ENCODE measurements at regions not wholly inside any gene's neighbourhood (a gene's known extent, or its start where the extent isn't known, plus 50 kb on each side); places are given as distances from the start of the nearest gene placed in this dataset.

DNA sequence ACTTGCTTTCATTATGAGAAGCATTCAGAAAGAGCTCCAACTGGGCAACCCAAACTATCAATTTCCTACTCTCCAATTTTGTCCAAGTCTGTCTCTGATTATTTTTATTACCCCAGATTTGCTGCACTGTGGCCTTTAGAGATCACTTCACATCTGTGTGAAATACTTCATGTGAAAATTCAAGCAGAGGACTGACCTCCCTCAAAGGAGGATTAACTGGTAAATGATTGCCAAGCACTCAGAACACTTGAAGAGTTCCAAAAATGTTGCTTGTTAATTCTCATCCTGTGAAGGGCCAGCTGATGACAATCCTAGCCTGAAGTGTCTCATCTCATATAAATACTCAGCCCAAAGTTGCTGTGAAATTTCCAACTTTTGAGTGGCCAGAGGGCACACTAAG lies 182.8 kb upstream of the DGKB start:
- Histone ChIP-seq H3K9ac (ENCODE audit: low read depth in 1 of 2, low read length in 2 of 2) (no peak overlapping the region), H3K27ac (ENCODE audit: low read depth in 1 of 2, low read length in 2 of 2) (no peak overlapping the region), H3K36me3 (ENCODE audit: control insufficient read depth in 4 of 4, insufficient read depth in 3 of 4, low read depth in 1 of 4, low read length in 3 of 4) (no peaks in the 10 kb centered on the region), H3K4me3 (ENCODE audit: low read depth in 1 of 3, low read length in 3 of 3) (no peak overlapping the region), H3K9me3 (ENCODE audit: control insufficient read depth in 4 of 4, low read length in 3 of 4) (no peaks in the 10 kb centered on the region), H3K4me1 (ENCODE audit: control insufficient read depth in 4 of 4, insufficient read depth in 4 of 4, low read length in 3 of 4) (no peaks in the 10 kb centered on the region), H3K27me3 (ENCODE audit: control insufficient read depth in 4 of 4, insufficient read depth in 4 of 4, low read length in 3 of 4) (no peaks in the 10 kb centered on the region)
- TF ChIP-seq NR2F2 (IDR thresholded peaks at IDR 0.05) = no peak
- TF ChIP-seq RAD21 (IDR thresholded peaks at IDR 0.05) = no peak
- TF ChIP-seq YY1 (IDR thresholded peaks at IDR 0.05) = no peak
- TF ChIP-seq, protein P1, sequence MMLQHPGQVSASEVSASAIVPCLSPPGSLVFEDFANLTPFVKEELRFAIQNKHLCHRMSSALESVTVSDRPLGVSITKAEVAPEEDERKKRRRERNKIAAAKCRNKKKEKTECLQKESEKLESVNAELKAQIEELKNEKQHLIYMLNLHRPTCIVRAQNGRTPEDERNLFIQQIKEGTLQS (IDR thresholded peaks at IDR 0.05) = no peak
- no peak for TF ChIP-seq FOXA1 (IDR thresholded peaks at IDR 0.05)
- no peak for TF ChIP-seq FOXA2 (IDR thresholded peaks at IDR 0.05)
- TF ChIP-seq, protein P2, sequence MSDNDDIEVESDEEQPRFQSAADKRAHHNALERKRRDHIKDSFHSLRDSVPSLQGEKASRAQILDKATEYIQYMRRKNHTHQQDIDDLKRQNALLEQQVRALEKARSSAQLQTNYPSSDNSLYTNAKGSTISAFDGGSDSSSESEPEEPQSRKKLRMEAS (IDR thresholded peaks at IDR 0.05) = no peak
- TF ChIP-seq JUND (IDR thresholded peaks at IDR 0.05) = no peak
- TF ChIP-seq GABPA (IDR thresholded peaks at IDR 0.05 in 1 of 2, conservative IDR thresholded peaks at IDR 0.05 in 1 of 2) = no peak
- TF ChIP-seq, protein P3, sequence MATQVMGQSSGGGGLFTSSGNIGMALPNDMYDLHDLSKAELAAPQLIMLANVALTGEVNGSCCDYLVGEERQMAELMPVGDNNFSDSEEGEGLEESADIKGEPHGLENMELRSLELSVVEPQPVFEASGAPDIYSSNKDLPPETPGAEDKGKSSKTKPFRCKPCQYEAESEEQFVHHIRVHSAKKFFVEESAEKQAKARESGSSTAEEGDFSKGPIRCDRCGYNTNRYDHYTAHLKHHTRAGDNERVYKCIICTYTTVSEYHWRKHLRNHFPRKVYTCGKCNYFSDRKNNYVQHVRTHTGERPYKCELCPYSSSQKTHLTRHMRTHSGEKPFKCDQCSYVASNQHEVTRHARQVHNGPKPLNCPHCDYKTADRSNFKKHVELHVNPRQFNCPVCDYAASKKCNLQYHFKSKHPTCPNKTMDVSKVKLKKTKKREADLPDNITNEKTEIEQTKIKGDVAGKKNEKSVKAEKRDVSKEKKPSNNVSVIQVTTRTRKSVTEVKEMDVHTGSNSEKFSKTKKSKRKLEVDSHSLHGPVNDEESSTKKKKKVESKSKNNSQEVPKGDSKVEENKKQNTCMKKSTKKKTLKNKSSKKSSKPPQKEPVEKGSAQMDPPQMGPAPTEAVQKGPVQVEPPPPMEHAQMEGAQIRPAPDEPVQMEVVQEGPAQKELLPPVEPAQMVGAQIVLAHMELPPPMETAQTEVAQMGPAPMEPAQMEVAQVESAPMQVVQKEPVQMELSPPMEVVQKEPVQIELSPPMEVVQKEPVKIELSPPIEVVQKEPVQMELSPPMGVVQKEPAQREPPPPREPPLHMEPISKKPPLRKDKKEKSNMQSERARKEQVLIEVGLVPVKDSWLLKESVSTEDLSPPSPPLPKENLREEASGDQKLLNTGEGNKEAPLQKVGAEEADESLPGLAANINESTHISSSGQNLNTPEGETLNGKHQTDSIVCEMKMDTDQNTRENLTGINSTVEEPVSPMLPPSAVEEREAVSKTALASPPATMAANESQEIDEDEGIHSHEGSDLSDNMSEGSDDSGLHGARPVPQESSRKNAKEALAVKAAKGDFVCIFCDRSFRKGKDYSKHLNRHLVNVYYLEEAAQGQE (IDR thresholded peaks at IDR 0.05) = no peak
- TF ChIP-seq TAF1 (conservative IDR thresholded peaks at IDR 0.05) = no peak
- no peak for TF ChIP-seq HNF4G (IDR thresholded peaks at IDR 0.05)
- TF ChIP-seq RXRA (IDR thresholded peaks at IDR 0.05) = no peak
- TF ChIP-seq HNF4A (conservative IDR thresholded peaks at IDR 0.05) = no peak
- DNase-seq (ENCODE audit: low spot score) = no peak

DNA sequence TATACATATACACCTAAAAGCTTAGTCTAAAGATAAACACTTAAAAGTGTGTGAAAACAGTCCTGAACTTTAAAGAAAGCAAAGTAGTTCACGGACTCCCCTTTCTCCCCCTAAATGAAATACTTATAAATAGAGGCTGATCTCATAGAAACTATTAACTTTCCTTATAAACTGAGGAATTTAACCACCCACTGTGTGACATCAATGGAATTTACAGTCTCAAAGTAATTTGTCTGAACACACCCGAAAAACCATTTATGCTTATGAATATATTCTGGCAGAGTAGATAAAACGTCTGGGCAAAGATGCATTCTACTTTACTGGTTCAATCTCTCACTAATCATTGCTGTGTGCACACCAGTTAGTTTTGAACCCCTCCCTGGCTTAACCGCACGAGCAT lies 181.8 kb upstream of the DGKB start:
- no peaks in the 10 kb centered on the region for H3K4me1 ChIP-seq (ENCODE audit: control insufficient read depth in 4 of 4, insufficient read depth in 4 of 4, low read length in 3 of 4)
- no peak for DNase-seq (ENCODE audit: low spot score)
- H3K27ac ChIP-seq (ENCODE audit: low read depth in 1 of 2, low read length in 2 of 2) = no peak overlapping the region
- 82% methylated on average over 5 of the region's 5 CpGs for WGBS
- H3K4me3 ChIP-seq (ENCODE audit: low read depth in 1 of 3, low read length in 3 of 3) = no peak overlapping the region
- H3K9me3 ChIP-seq (ENCODE audit: control insufficient read depth in 4 of 4, low read length in 3 of 4) = no peaks in the 10 kb centered on the region
- no peak for TF ChIP-seq GABPA (IDR thresholded peaks at IDR 0.05 in 1 of 2, conservative IDR thresholded peaks at IDR 0.05 in 1 of 2)
- TF ChIP-seq, protein P1 (IDR thresholded peaks at IDR 0.05) = no peak
- TF ChIP-seq, protein P4, sequence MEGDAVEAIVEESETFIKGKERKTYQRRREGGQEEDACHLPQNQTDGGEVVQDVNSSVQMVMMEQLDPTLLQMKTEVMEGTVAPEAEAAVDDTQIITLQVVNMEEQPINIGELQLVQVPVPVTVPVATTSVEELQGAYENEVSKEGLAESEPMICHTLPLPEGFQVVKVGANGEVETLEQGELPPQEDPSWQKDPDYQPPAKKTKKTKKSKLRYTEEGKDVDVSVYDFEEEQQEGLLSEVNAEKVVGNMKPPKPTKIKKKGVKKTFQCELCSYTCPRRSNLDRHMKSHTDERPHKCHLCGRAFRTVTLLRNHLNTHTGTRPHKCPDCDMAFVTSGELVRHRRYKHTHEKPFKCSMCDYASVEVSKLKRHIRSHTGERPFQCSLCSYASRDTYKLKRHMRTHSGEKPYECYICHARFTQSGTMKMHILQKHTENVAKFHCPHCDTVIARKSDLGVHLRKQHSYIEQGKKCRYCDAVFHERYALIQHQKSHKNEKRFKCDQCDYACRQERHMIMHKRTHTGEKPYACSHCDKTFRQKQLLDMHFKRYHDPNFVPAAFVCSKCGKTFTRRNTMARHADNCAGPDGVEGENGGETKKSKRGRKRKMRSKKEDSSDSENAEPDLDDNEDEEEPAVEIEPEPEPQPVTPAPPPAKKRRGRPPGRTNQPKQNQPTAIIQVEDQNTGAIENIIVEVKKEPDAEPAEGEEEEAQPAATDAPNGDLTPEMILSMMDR (IDR thresholded peaks at IDR 0.05; ENCODE audit: low read depth, low read length, missing input control) = no peak
- TF ChIP-seq HNF4G (IDR thresholded peaks at IDR 0.05) = no peak
- TF ChIP-seq, protein P3 (IDR thresholded peaks at IDR 0.05) = no peak
- TF ChIP-seq HNF4A (conservative IDR thresholded peaks at IDR 0.05) = no peak
- no peak for TF ChIP-seq YY1 (IDR thresholded peaks at IDR 0.05)
- TF ChIP-seq NR2F2 (IDR thresholded peaks at IDR 0.05) = no peak
- TF ChIP-seq, protein P2 (IDR thresholded peaks at IDR 0.05) = no peak
- no peak for TF ChIP-seq TAF1 (conservative IDR thresholded peaks at IDR 0.05)
- TF ChIP-seq RAD21 (IDR thresholded peaks at IDR 0.05) = no peak
- no peaks in the 10 kb centered on the region for H3K36me3 ChIP-seq (ENCODE audit: control insufficient read depth in 4 of 4, insufficient read depth in 3 of 4, low read depth in 1 of 4, low read length in 3 of 4)
- H3K27me3 ChIP-seq (ENCODE audit: control insufficient read depth in 4 of 4, insufficient read depth in 4 of 4, low read length in 3 of 4) = no peaks in the 10 kb centered on the region
- H3K9ac ChIP-seq (ENCODE audit: low read depth in 1 of 2, low read length in 2 of 2) = no peak overlapping the region
